Suprapubic skin (tissue), 4 donors: ENCODE measurements at regions not wholly inside any gene's neighbourhood (a gene's known extent, or its start where the extent isn't known, plus 50 kb on each side); places are given as distances from the start of the nearest gene placed in this dataset.

Experiments
- EP300 ChIP-seq: sonication (generic); formaldehyde crosslinking; IDR thresholded peaks from one replicate; pipeline ENCODE4 v1.6.1; 2017; ENCODE audit warnings: antibody characterized with exemption
- POLR2A ChIP-seq, 2 donors: fragments of 450-650 bp; IDR thresholded peaks; one replicate each; pipeline ENCODE4 v1.6.1; 2017; ENCODE audit warnings: antibody characterized with exemption in 2 of 2, mild to moderate bottlenecking in 2 of 2, moderate library complexity in 2 of 2
- POLR2AphosphoS5 ChIP-seq, 3 donors: sonication (generic); formaldehyde crosslinking; IDR thresholded peaks; one replicate each; pipeline ENCODE4 v1.6.1; 2017; ENCODE audit warnings: antibody characterized with exemption in 3 of 3
- TF ChIP-seq, protein P1 (sequence below), 2 donors: fragments of 200-600 bp in 1 of 2; fragments of 450-650 bp in 1 of 2; sonication (generic) in 1 of 2; IDR thresholded peaks; one replicate each; pipeline ENCODE4 v1.5.1; 2016 to 2019; ENCODE audit warnings: antibody characterized with exemption in 2 of 2, mild to moderate bottlenecking in 1 of 2, moderate library complexity in 1 of 2

- TF ChIP-seq, protein P1, sequence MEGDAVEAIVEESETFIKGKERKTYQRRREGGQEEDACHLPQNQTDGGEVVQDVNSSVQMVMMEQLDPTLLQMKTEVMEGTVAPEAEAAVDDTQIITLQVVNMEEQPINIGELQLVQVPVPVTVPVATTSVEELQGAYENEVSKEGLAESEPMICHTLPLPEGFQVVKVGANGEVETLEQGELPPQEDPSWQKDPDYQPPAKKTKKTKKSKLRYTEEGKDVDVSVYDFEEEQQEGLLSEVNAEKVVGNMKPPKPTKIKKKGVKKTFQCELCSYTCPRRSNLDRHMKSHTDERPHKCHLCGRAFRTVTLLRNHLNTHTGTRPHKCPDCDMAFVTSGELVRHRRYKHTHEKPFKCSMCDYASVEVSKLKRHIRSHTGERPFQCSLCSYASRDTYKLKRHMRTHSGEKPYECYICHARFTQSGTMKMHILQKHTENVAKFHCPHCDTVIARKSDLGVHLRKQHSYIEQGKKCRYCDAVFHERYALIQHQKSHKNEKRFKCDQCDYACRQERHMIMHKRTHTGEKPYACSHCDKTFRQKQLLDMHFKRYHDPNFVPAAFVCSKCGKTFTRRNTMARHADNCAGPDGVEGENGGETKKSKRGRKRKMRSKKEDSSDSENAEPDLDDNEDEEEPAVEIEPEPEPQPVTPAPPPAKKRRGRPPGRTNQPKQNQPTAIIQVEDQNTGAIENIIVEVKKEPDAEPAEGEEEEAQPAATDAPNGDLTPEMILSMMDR (IDR thresholded peaks at IDR 0.05) = no peak
- TF ChIP-seq POLR2AphosphoS5 (IDR thresholded peaks at IDR 0.05) = no peak
- TF ChIP-seq POLR2A (IDR thresholded peaks at IDR 0.05) = no peak
- no peak for TF ChIP-seq EP300
Measured at GRCh38 chr22:49602481-49602880, 225.2 kb downstream of the BRD1 start.
